GM12878 (cell line): ENCODE measurements at regions not wholly inside any gene's neighbourhood (a gene's known extent, or its start where the extent isn't known, plus 50 kb on each side); places are given as distances from the start of the nearest gene placed in this dataset.

Source experiments
- ATAC-seq: fragments of 200-7000 bp; cut with Tn5 transposase; 3 replicates; pipeline ENCODE4 v1.9.1; 2020; ENCODE audit warnings: mild to moderate bottlenecking, moderate library complexity
- BruUV-seq: library from RNA; stranded (reverse); fragments of 400-500 nt; replicated peaks from 2 replicates; lab custom pipeline; 2021; lab: Mats Ljungman, UMichigan
- CTCF ChIA-PET: fragments of 300-600 bp; sonication (Branson Sonifier 250); formaldehyde crosslinking; extraction: SDS; loops from one replicate; lab custom pipeline; 2021; ENCODE audit warnings: inconsistent platforms; lab: Yijun Ruan, JAX
- POLR2A ChIA-PET: fragments of 350-600 bp; formaldehyde crosslinking; extraction: SDS; loops from one replicate; lab custom pipeline; 2021; ENCODE audit warnings: inconsistent platforms; lab: Charles Lee
- RAD21 ChIA-PET: fragments of 300-600 bp; sonication (Branson Sonifier 250); formaldehyde crosslinking; loops from one replicate; lab custom pipeline; 2023; ENCODE audit warnings: antibody characterized with exemption; ENCODE audit not compliant: unreplicated experiment; lab: Charles Lee
- SMC1A ChIA-PET: fragments of 300-600 bp; sonication (Branson Sonifier 250); formaldehyde crosslinking; loops from one replicate; lab custom pipeline; 2023; ENCODE audit not compliant: unreplicated experiment, uncharacterized antibody; lab: Charles Lee
- DNase-seq: peaks from one replicate; pipeline ENCODE4 v3.0.0-alpha.2; 2011; ENCODE audit warnings: low read depth, low spot score
- FAIRE-seq: peaks from 3 replicates; lab custom pipeline; 2011; peaks lifted over from hg19 to GRCh38; lab: Jason Lieb, UNC
- H2AFZ ChIP-seq: 2 replicates; pipeline ENCODE4 v1.6.0; 2011; ENCODE audit warnings: low read depth, low read length, control low read depth; ENCODE audit not compliant: control insufficient read depth
- H3K27ac ChIP-seq: 2 replicates; pipeline ENCODE4 v1.5.1; 2011; ENCODE audit warnings: control low read depth; ENCODE audit not compliant: control insufficient read depth, insufficient read depth
- H3K27me3 ChIP-seq, 2 experiments: replicated peaks in 1 of 2; 2 replicates each; pipeline versions ENCODE4 v1.6.0 to v1.6.1; 2011; ENCODE audit warnings: low read length in 1 of 2; ENCODE audit not compliant: control insufficient read depth in 2 of 2, insufficient read depth in 2 of 2
- H3K36me3 ChIP-seq, 2 experiments: 2 replicates each; pipeline ENCODE4 v1.5.1; 2011; ENCODE audit warnings: low read length in 1 of 2; ENCODE audit not compliant: control insufficient read depth in 2 of 2, insufficient read depth in 2 of 2
- H3K4me1 ChIP-seq: 2 replicates; pipeline ENCODE4 v1.6.1; 2011; ENCODE audit warnings: mild to moderate bottlenecking, low read length, moderate library complexity, mixed read lengths; ENCODE audit not compliant: control insufficient read depth, insufficient read depth
- H3K4me2 ChIP-seq: 2 replicates; pipeline ENCODE4 v1.6.0; 2011; ENCODE audit warnings: control low read depth; ENCODE audit not compliant: control insufficient read depth, insufficient read depth
- H3K4me3 ChIP-seq: fragments of 200-600 bp; sonication (generic); 2 replicates; pipeline ENCODE4 v1.5.1; 2016
- H3K79me2 ChIP-seq: 2 replicates; pipeline ENCODE4 v1.6.0; 2011; ENCODE audit warnings: low read length; ENCODE audit not compliant: control insufficient read depth, insufficient read depth
- H3K9ac ChIP-seq: 2 replicates; pipeline ENCODE4 v1.8.0; 2011; ENCODE audit warnings: low read length, control low read depth, mixed read lengths; ENCODE audit not compliant: control insufficient read depth, insufficient read depth
- H3K9me3 ChIP-seq: replicated peaks from 3 replicates; pipeline ENCODE4 v1.5.1; 2011; ENCODE audit warnings: mild to moderate bottlenecking, low read length; ENCODE audit not compliant: control insufficient read depth, insufficient read depth
- H4K20me1 ChIP-seq: 2 replicates; pipeline ENCODE4 v1.6.0; 2011; ENCODE audit not compliant: control insufficient read depth, insufficient read depth
- ASH2L ChIP-seq: fragments of 300-600, 200-600 bp; sonication (generic); IDR thresholded peaks from 2 replicates; pipeline ENCODE4 v1.6.1; 2017; ENCODE audit warnings: low read depth, mild to moderate bottlenecking, borderline replicate concordance
- IKZF1 ChIP-seq: fragments of 450-650 bp; conservative IDR thresholded peaks from 2 replicates; pipeline ENCODE4 v1.6.1; 2017; ENCODE audit warnings: antibody characterized with exemption, mild to moderate bottlenecking
- JUND ChIP-seq: IDR thresholded peaks from 2 replicates; pipeline ENCODE4 v1.6.1; 2012; ENCODE audit warnings: low read depth, mild to moderate bottlenecking, low read length, improper control_type of control experiment, moderate library complexity
- KLF5 ChIP-seq: fragments of 450-650 bp; IDR thresholded peaks from 2 replicates; pipeline ENCODE4 v1.6.1; 2014; ENCODE audit warnings: mild to moderate bottlenecking; ENCODE audit not compliant: partially characterized antibody
- MAX ChIP-seq: IDR thresholded peaks from 2 replicates; pipeline ENCODE4 v1.6.1; 2012; ENCODE audit warnings: low read depth, low read length, improper control_type of control experiment
- MTA3 ChIP-seq: IDR thresholded peaks from 2 replicates; pipeline ENCODE4 v1.6.1; 2012; ENCODE audit warnings: low read length, inconsistent platforms, borderline replicate concordance
- SIN3A ChIP-seq: IDR thresholded peaks from 2 replicates; pipeline ENCODE4 v1.6.1; 2012; ENCODE audit warnings: low read depth, low read length, improper control_type of control experiment
- SMAD5 ChIP-seq: IDR thresholded peaks from 2 replicates; pipeline ENCODE4 v1.6.1; 2016; ENCODE audit warnings: antibody characterized with exemption, low read depth
- ZNF217 ChIP-seq: fragments of 450-650 bp; IDR thresholded peaks from 2 replicates; pipeline ENCODE4 v1.6.1; 2017; ENCODE audit warnings: antibody characterized with exemption, mild to moderate bottlenecking
- ZNF687 ChIP-seq: fragments of 450-650 bp; IDR thresholded peaks from 2 replicates; pipeline ENCODE4 v1.6.1; 2017; ENCODE audit warnings: mild to moderate bottlenecking, moderate library complexity
- WGBS: methylation state at CpG from one replicate; pipeline ENCODE4 v1.1.6; 2016; ENCODE audit warnings: low lambda C conversion rate; ENCODE audit not compliant: insufficient replicate concordance, insufficient coverage; ENCODE audit errors: missing lambda C conversion rate; 5-methylcytosine and 5-hydroxymethylcytosine counted together
- in situ Hi-C: fragments of 300-500 bp; cut with MboI; formaldehyde crosslinking; loops from 9 replicates; pipeline ENCODE4 v1.14.3; 2018; ENCODE audit warnings: mixed read lengths
- intact Hi-C: fragments of 100-400 bp; cut with micrococcal nuclease; formaldehyde crosslinking; loops from one replicate; pipeline ENCODE4 v1.14.2; 2022; ENCODE audit not compliant: unreplicated experiment

GRCh38 chr20:59399426-59400099, 99.2 kb downstream of the EDN3 start:
- Histone ChIP-seq H3K27ac (no peak overlapping the region), H3K9me3 (no peaks in the 10 kb centered on the region), H3K4me2 (no peak overlapping the region), H3K79me2 (no peaks in the 10 kb centered on the region), H3K9ac (no peak overlapping the region), H3K4me1 (no peaks in the 10 kb centered on the region), H2AFZ (no peak overlapping the region), H3K27me3 (peaks cover 0 to 2% of the 10 kb centered on the region in 2 experiments; a peak in 2 of 4 replicates), H3K4me3 (no peak overlapping the region), H3K36me3 (no peaks in the 10 kb centered on the region), H4K20me1 (no peaks in the 10 kb centered on the region)
- WGBS, result 35% methylated on average over 15 of the region's 17 CpGs
- DNase-seq (no peak), FAIRE-seq (no peak), ATAC-seq (no peak)
- in situ Hi-C loops, result no loop called here
- no TSS peak for BruUV-seq
- ChIA-PET RAD21 (interaction anchor here (0.7 kb wide), 1 partner anchor 182 kb away, joined by 3 read pairs; no protein-coding TSS in a partner anchor), SMC1A (no interaction called here), CTCF (no interaction called here), POLR2A (no interaction called here)
- TF ChIP-seq ZNF217 (no peak), IKZF1 (no peak), MAX (no peak), ASH2L (no peak), JUND (no peak), MTA3 (no peak), SIN3A (no peak), KLF5 (no peak), ZNF687 (no peak), SMAD5 (no peak)
- intact Hi-C loops, result loop anchor here (10.0 kb wide), 1 partner anchor 315 kb away; no protein-coding TSS in a partner anchor
